C4-2B (cell line): ENCODE measurements at regions not wholly inside any gene's neighbourhood (a gene's known extent, or its start where the extent isn't known, plus 50 kb on each side); places are given as distances from the start of the nearest gene placed in this dataset.

Experiments
- H3K27ac ChIP-seq: fragments of 450-650 bp; 2 replicates; pipeline ENCODE4 v1.5.1; 2017
- ZFX ChIP-seq: fragments of 450-650 bp; IDR thresholded peaks from 2 replicates; pipeline ENCODE4 v1.6.1; 2017
- TF ChIP-seq, protein P1 (sequence below): fragments of 450-650 bp; conservative IDR thresholded peaks from 2 replicates; pipeline ENCODE4 v1.5.1; 2017; ENCODE audit warnings: mild to moderate bottlenecking

DNA sequence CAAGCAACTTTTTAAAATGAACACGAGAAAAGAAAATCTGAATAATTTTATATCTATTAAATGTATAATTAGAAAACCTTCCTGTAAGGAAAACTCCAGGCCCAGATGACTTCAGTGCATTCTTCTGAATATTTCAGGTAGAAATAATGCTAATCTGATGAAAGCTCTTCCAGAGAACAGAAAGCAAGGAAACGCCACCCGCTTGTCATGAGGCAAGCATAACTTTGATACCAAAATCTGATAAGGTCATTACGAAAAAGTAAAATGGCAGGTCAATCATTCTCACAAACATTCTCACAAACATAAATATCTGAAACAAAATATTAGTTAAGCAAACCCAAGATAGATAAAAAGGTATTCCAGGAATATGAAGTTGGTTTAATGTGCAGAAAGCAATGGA lies 60.6 kb upstream of the PCSK6 start:
- no peak overlapping the region for H3K27ac ChIP-seq

DNA sequence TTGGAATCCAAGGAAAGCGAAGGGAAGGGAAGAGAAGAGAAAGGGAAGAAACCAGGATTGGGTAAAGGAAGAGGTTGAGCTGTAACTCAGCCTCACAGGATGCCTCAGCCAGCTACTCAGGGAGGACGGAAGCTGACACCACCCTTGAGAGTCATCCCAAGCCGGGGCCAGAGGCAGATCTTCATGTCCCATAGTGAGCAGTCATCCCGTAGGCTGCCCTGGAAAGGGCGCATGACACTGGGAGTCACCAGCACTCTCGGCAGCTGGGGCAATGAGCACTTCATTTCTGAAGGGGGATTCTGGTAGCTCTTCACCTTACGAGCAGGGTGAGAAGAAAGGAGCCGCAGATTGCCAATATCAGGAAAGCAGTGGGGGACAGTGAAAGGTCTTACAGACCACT lies 60.1 kb upstream of the PCSK6 start:
- no peak for TF ChIP-seq ZFX
- TF ChIP-seq, protein P1, sequence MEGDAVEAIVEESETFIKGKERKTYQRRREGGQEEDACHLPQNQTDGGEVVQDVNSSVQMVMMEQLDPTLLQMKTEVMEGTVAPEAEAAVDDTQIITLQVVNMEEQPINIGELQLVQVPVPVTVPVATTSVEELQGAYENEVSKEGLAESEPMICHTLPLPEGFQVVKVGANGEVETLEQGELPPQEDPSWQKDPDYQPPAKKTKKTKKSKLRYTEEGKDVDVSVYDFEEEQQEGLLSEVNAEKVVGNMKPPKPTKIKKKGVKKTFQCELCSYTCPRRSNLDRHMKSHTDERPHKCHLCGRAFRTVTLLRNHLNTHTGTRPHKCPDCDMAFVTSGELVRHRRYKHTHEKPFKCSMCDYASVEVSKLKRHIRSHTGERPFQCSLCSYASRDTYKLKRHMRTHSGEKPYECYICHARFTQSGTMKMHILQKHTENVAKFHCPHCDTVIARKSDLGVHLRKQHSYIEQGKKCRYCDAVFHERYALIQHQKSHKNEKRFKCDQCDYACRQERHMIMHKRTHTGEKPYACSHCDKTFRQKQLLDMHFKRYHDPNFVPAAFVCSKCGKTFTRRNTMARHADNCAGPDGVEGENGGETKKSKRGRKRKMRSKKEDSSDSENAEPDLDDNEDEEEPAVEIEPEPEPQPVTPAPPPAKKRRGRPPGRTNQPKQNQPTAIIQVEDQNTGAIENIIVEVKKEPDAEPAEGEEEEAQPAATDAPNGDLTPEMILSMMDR: no peak

More for the DNA sequence above, 60.6 kb upstream of the PCSK6 start:
- TF ChIP-seq ZFX: no peak
- TF ChIP-seq, protein P1: no peak

DNA sequence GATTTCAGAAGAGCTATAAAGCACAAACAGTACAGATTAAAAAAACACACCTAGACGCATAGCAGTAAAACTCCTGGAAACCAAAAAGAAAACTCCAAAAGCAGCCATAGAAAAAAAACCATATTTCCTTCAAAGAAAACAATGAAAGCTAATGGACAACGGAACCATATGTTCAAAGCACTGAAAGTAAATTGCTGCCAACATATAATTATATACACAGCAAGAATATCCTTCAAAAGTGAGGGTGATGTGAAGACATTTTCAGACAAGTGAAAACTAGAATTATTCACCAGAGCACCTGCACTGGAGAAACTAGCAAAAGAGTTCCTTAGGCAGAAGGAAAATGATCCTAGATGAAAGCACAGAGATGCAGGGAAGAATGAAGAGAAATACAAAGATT lies 58.2 kb upstream of the PCSK6 start:
- H3K27ac ChIP-seq: no peak overlapping the region
- no peak for TF ChIP-seq ZFX
- TF ChIP-seq, protein P1: no peak

More for the DNA sequence above, 60.1 kb upstream of the PCSK6 start:
- H3K27ac ChIP-seq: no peak overlapping the region

DNA sequence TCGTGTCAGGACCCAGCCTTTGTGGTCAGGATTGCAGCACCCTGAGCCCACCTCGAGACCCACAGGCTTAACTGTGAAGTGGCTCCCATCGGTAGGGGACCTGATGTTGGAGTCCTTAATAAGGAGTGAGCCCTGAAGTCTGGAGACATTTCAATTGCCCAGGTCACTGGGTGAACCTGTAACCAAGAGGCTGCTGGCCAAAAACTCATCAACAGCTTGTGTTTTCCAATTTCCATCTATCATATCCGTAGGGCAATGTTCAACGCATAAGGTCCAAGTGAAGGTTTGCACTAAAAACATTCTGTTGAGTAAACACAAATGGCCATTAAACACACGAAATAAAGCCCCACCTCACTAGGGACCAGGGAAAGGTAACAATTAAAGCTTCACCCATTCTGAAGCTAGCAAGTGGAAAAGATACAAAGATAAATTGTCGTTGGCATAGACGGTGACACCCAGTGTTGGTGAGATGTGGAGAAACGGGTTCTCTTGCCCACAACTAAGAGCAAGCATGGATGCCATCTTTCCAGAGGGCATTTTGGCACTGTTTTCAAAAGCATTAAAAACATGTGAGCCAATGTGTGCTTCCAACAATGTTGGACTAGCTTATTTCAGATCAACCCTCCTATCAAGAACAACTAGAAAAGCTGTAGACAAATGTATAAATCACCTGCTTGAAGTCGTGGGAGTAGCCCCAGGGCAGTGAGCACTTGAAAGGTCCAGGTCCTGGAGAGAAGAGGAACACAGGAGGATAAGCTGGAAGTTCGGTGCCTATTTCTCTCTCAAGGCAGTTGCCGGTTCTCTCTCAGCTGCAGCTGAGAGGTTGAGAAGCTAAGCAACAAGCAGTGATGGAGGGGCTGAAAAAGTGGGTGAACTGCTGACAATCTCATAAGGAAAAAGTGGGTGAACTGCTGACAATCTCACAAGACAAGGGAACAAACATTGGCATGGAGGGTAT lies 56.3 kb upstream of the PCSK6 start:
- TF ChIP-seq ZFX: no peak
- TF ChIP-seq, protein P1: no peak
- H3K27ac ChIP-seq: no peak overlapping the region

DNA sequence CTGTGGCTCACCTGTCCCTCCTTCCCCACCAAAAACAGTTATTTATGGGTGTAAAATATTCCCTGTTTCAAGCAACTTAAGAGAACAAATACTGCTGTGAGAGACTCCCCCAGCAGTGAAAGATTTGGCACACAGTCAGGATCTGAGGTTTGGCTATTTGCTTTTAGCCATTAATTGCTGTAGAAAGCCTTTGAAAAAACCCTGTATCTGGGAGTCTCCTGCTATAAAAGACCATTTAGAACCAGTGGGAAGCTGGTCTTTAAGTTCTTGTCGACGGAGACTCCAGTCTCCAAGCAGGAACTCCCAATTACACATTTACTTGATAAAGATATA lies 55.1 kb upstream of the PCSK6 start:
- TF ChIP-seq, protein P1: no peak
- no peak for TF ChIP-seq ZFX
- no peak overlapping the region for H3K27ac ChIP-seq

DNA sequence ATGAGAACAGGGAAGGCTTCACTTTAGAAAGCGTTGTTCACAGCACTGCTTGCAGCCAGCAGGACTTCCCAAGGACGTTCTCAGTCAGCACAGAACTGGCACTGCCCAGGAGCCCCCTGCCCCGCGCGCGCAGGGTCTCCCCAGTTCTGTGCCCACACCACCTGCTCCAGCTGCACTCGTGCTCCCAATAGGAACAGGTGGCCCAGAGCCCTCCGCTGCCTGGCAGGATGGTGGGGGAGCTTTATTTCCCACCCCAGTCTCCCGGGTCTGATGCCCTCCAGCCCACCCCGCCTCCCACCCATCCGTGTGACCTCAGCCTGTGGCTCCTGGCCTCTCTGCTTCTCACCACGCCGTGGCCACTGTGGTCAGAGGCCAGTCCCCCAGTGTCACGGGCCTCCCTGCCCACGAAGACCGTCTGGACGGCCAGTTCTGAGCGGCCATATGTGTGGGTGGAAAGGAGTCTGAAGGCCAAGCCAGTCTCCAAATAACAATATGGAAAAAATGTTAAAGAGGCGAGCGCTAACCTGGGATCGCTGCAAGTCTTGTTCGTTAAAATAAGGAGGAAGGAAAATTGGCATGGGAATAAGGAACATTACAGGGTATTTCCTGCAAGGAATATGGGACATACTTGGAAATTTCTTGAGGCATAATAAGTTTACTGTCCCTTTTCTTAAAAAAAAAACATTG lies 54.6 kb upstream of the PCSK6 start:
- H3K27ac ChIP-seq: no peak overlapping the region
- no peak for TF ChIP-seq ZFX
- TF ChIP-seq, protein P1: no peak

DNA sequence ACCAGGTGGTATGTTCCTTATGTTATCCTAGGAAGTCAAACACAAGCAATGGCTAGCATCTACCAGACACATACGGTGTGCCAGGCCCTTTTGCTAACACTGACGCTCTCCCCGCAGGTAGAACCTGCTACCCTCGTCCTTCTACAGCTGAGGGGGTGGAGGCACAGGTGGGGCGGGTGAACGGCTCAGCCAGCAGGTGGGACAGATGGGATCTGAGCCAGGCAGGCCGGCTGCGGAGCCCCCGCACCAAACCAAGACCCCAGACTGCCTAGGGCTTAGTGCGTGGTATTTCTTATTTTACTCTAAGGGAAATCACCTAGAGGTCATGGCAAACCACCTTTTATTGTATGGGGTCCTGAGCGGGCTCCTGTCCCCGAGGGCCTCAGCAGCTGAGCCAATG lies 53.9 kb upstream of the PCSK6 start:
- TF ChIP-seq ZFX: no peak
- TF ChIP-seq, protein P1: no peak
- no peak overlapping the region for H3K27ac ChIP-seq
